Esophagus squamous epithelium (tissue), 5 donors: ENCODE measurements at regions not wholly inside any gene's neighbourhood (a gene's known extent, or its start where the extent isn't known, plus 50 kb on each side); places are given as distances from the start of the nearest gene placed in this dataset.

Experiments
- DNase-seq: peaks from one replicate; lab custom pipeline; 2025; lab: John Stamatoyannopoulos, UW
- H3K27ac ChIP-seq, 4 donors: fragments of 200-600 bp; sonication (generic); one replicate each; pipeline ENCODE4 v1.5.1; 2016 to 2019; ENCODE audit warnings: mild to moderate bottlenecking in 1 of 4
- H3K27me3 ChIP-seq, 4 donors: fragments of 200-600 bp; sonication (generic); 1 replicate in 3 of 4; 2 replicates in 1 of 4; pipeline versions ENCODE4 v1.5.1 to v1.6.0; 2017 to 2021; ENCODE audit warnings: antibody characterized with exemption in 1 of 4
- H3K36me3 ChIP-seq, 3 donors: fragments of 200-600 bp; sonication (generic); one replicate each; pipeline ENCODE4 v1.5.1; 2016 to 2019
- H3K4me1 ChIP-seq, 3 donors: fragments of 200-600 bp; sonication (generic); one replicate each; pipeline ENCODE4 v1.5.1; 2017 to 2019
- H3K4me3 ChIP-seq, 4 donors: fragments of 200-600 bp; sonication (generic); 1 replicate in 3 of 4; 2 replicates in 1 of 4; pipeline ENCODE4 v1.5.1; 2016 to 2019; ENCODE audit warnings: mild to moderate bottlenecking in 2 of 4, moderate library complexity in 1 of 4
- H3K9me3 ChIP-seq, 3 donors: fragments of 200-600 bp; sonication (generic); one replicate each; pipeline ENCODE4 v1.5.1; 2016 to 2019
- CTCF ChIP-seq, 6 experiments: fragments of 450-650 bp in 4 of 6; fragments of 200-600 bp in 2 of 6; sonication (generic) in 2 of 6; IDR thresholded peaks; one replicate each; pipeline ENCODE4 v1.5.1; 2016 to 2019; ENCODE audit warnings: antibody characterized with exemption in 6 of 6, mild to moderate bottlenecking in 4 of 6, moderate library complexity in 4 of 6
- POLR2A ChIP-seq, 4 donors: fragments of 450-650 bp; IDR thresholded peaks; one replicate each; pipeline ENCODE4 v1.6.1; 2017; ENCODE audit warnings: antibody characterized with exemption in 4 of 4, mild to moderate bottlenecking in 4 of 4, moderate library complexity in 3 of 4
- WGBS, 2 donors: methylation state at CpG; one replicate each; pipeline ENCODE4 v1.1.5; 2018; 5-methylcytosine and 5-hydroxymethylcytosine counted together
- intact Hi-C: fragments of 100-400 bp; cut with DNase I; formaldehyde crosslinking; loops from one replicate; pipeline ENCODE4 v1.15.0; 2022
- donor health status: DM: yes; HTN: yes; CAD: no.

GRCh38 chr14:98173305-98173704 lies 1098.7 kb downstream of the BCL11B start:
- intact Hi-C loops = no loop called here
- 39 to 61% methylated on average over 5 to 7 of the region's 7 CpGs for WGBS, 2 donors
- Histone ChIP-seq H3K4me1 (no peaks in the 10 kb centered on the region), H3K4me3 (no peak overlapping the region), H3K27me3 (no peaks in the 10 kb centered on the region), H3K9me3 (no peaks in the 10 kb centered on the region), H3K36me3 (no peaks in the 10 kb centered on the region), H3K27ac (no peak overlapping the region)
- TF ChIP-seq POLR2A (IDR thresholded peaks at IDR 0.05) (no peak), CTCF (IDR thresholded peaks at IDR 0.05) (no peak)
- DNase-seq = no peak

DNA sequence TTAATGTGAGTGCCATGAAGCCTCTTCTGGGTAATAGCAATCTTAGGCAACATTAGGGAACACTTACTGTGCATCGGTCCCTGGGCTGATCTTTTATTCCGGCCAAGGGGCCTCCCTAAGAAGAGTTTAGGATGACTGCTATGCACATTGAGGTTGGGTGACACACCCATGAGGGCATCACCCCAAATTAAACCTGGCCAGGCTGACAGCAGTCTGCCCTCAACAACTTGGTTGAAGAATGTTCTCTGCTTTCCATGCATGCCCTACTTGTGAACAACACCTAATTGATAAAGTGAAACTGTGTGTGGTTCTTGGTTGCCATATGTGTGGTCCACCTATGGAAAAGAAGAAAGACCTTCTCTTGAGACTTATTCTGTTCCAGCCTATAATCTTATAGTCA lies 1098.0 kb downstream of the BCL11B start:
- H3K27me3 ChIP-seq = no peaks in the 10 kb centered on the region
- no peaks in the 10 kb centered on the region for H3K36me3 ChIP-seq
- intact Hi-C loops = no loop called here
- H3K9me3 ChIP-seq = no peaks in the 10 kb centered on the region
- H3K4me3 ChIP-seq = no peak overlapping the region
- TF ChIP-seq CTCF (IDR thresholded peaks at IDR 0.05) = no peak
- no peak for TF ChIP-seq POLR2A (IDR thresholded peaks at IDR 0.05)
- no peak for DNase-seq
- peak overlapping the region in 1 of 4 donors; percentile 14 for H3K27ac ChIP-seq
- WGBS, 2 donors = 90 to 100% methylated on average over 1 to 2 of the region's 2 CpGs
- no peaks in the 10 kb centered on the region for H3K4me1 ChIP-seq

GRCh38 chr14:98175436-98175835 lies 1096.6 kb downstream of the BCL11B start:
- H3K9me3 ChIP-seq = no peaks in the 10 kb centered on the region

GRCh38 chr14:98175881-98176280 lies 1096.1 kb downstream of the BCL11B start:
- no peaks in the 10 kb centered on the region for H3K4me1 ChIP-seq
- H3K27me3 ChIP-seq = no peaks in the 10 kb centered on the region
- H3K4me3 ChIP-seq = no peak overlapping the region
- 81 to 89% methylated on average over 5 of the region's 5 CpGs for WGBS, 2 donors
- no peaks in the 10 kb centered on the region for H3K9me3 ChIP-seq
- no peak overlapping the region for H3K27ac ChIP-seq
- DNase-seq = no peak
- no peak for TF ChIP-seq POLR2A (IDR thresholded peaks at IDR 0.05)
- no peak for TF ChIP-seq CTCF (IDR thresholded peaks at IDR 0.05)
- no peaks in the 10 kb centered on the region for H3K36me3 ChIP-seq
- intact Hi-C loops = no loop called here

More at GRCh38 chr14:98175436-98175835, 1096.6 kb downstream of the BCL11B start:
- Histone ChIP-seq H3K36me3 (no peaks in the 10 kb centered on the region), H3K4me1 (no peaks in the 10 kb centered on the region), H3K4me3 (no peak overlapping the region), H3K27ac (no peak overlapping the region), H3K27me3 (no peaks in the 10 kb centered on the region)
- no peak for DNase-seq
- 82 to 94% methylated on average over 4 of the region's 4 CpGs for WGBS, 2 donors
- intact Hi-C loops = no loop called here
- no peak for TF ChIP-seq CTCF (IDR thresholded peaks at IDR 0.05)
- no peak for TF ChIP-seq POLR2A (IDR thresholded peaks at IDR 0.05)

- H3K36me3 ChIP-seq = no peaks in the 10 kb centered on the region
- H3K27me3 ChIP-seq = no peaks in the 10 kb centered on the region
- WGBS, 2 donors = 71 to 79% methylated on average over 3 of the region's 3 CpGs
- TF ChIP-seq CTCF (IDR thresholded peaks at IDR 0.05) = no peak
- no peak for TF ChIP-seq POLR2A (IDR thresholded peaks at IDR 0.05)
- intact Hi-C loops = no loop called here
- no peak overlapping the region for H3K27ac ChIP-seq
- H3K4me3 ChIP-seq = no peak overlapping the region
- no peaks in the 10 kb centered on the region for H3K9me3 ChIP-seq
- no peak for DNase-seq
- no peaks in the 10 kb centered on the region for H3K4me1 ChIP-seq
Measured at GRCh38 chr14:98176892-98177291, 1095.1 kb downstream of the BCL11B start.
